H1 (cell line): ENCODE measurements at regions not wholly inside any gene's neighbourhood (a gene's known extent, or its start where the extent isn't known, plus 50 kb on each side); places are given as distances from the start of the nearest gene placed in this dataset.

Experiments used
- KDM5A ChIP-seq: fragments of 200-600 bp; IDR thresholded peaks from 2 replicates; pipeline ENCODE4 v1.7.1; 2012; ENCODE audit warnings: mild to moderate bottlenecking, low read length, inconsistent platforms, mixed read lengths
- MAX ChIP-seq: IDR thresholded peaks from 2 replicates; pipeline ENCODE4 v1.6.1; 2012; ENCODE audit warnings: inconsistent platforms

DNA sequence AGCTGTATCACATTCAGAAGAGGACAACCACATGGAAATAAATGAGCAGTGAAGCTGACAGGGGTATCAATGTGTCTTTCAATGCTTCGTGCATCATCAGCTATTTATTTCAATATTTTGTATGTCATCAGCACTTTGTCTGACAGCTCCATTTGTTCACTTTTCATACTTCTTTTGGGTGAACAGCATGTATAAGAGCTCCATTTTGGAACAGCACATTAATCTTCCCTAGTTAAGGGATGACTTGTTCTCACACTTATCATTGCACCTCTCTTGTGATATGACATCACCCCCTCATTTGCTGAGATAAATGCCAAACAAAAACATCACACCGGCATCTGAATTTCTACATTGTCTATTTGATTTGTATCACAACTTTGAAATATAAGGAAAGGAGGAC lies 190.6 kb upstream of the SAMSN1 start:
- TF ChIP-seq KDM5A, result no peak
- no peak for TF ChIP-seq MAX
